H9 (cell line): ENCODE measurements at regions not wholly inside any gene's neighbourhood (a gene's known extent, or its start where the extent isn't known, plus 50 kb on each side); places are given as distances from the start of the nearest gene placed in this dataset.

Source experiments
- DNase-seq: peaks from one replicate; pipeline ENCODE4 v3.0.0-alpha.2; 2017
- H2AFZ ChIP-seq: one replicate; pipeline ENCODE4 v1.6.1; 2013; ENCODE audit warnings: mild to moderate bottlenecking, low read length, control low read depth, moderate library complexity
- H2AK5ac ChIP-seq: 2 replicates; pipeline ENCODE4 v1.6.1; 2013; ENCODE audit warnings: low read length, control low read depth, mixed read lengths; ENCODE audit not compliant: insufficient read length
- H2BK120ac ChIP-seq: one replicate; pipeline ENCODE4 v1.6.1; 2013; ENCODE audit warnings: low read depth, mild to moderate bottlenecking, low read length, control low read depth, inconsistent platforms; ENCODE audit not compliant: poor library complexity, severe bottlenecking
- H2BK12ac ChIP-seq: 2 replicates; pipeline ENCODE4 v1.6.1; 2013; ENCODE audit warnings: low read length, control low read depth, mixed read lengths, low read depth; ENCODE audit not compliant: insufficient read length
- H2BK15ac ChIP-seq: 2 replicates; pipeline ENCODE4 v1.6.1; 2013; ENCODE audit warnings: low read depth, low read length, control low read depth
- H2BK20ac ChIP-seq: one replicate; pipeline ENCODE4 v1.6.1; 2013; ENCODE audit warnings: low read depth, mild to moderate bottlenecking, low read length, control low read depth, inconsistent platforms; ENCODE audit not compliant: poor library complexity, severe bottlenecking
- H2BK5ac ChIP-seq: 2 replicates; pipeline ENCODE4 v1.6.1; 2013; ENCODE audit warnings: low read length, control low read depth, mixed read lengths; ENCODE audit not compliant: insufficient read length
- H3K14ac ChIP-seq: 2 replicates; pipeline ENCODE4 v1.6.1; 2013; ENCODE audit warnings: low read length, control low read depth; ENCODE audit not compliant: insufficient read depth
- H3K18ac ChIP-seq: 2 replicates; pipeline ENCODE4 v1.6.1; 2013; ENCODE audit warnings: low read depth, mild to moderate bottlenecking, mixed read lengths, low read length, control low read depth; ENCODE audit not compliant: insufficient read length
- H3K23ac ChIP-seq: 2 replicates; pipeline ENCODE4 v1.6.1; 2013; ENCODE audit warnings: low read length, control low read depth, mixed read lengths, low read depth; ENCODE audit not compliant: insufficient read length
- H3K23me2 ChIP-seq: 2 replicates; pipeline ENCODE4 v1.6.1; 2013; ENCODE audit warnings: low read depth, mild to moderate bottlenecking, mixed read lengths, low read length, control low read depth; ENCODE audit not compliant: insufficient read length, poor library complexity, severe bottlenecking
- H3K27ac ChIP-seq: 2 replicates; pipeline ENCODE4 v1.5.1; 2013; ENCODE audit warnings: low read length, control low read depth, mixed read lengths, low read depth; ENCODE audit not compliant: insufficient read length
- H3K27me3 ChIP-seq: 2 replicates; pipeline ENCODE4 v1.6.1; 2013; ENCODE audit warnings: low read length, control low read depth, inconsistent platforms; ENCODE audit not compliant: insufficient read depth
- H3K4ac ChIP-seq: 2 replicates; pipeline ENCODE4 v1.6.1; 2013; ENCODE audit warnings: low read depth, mild to moderate bottlenecking, control low read depth, inconsistent platforms, low read length, moderate library complexity
- H3K4me1 ChIP-seq: 2 replicates; pipeline ENCODE4 v1.6.1; 2013; ENCODE audit warnings: low read length, control low read depth, inconsistent platforms; ENCODE audit not compliant: insufficient read depth
- H3K4me2 ChIP-seq: 2 replicates; pipeline ENCODE4 v1.6.1; 2013; ENCODE audit warnings: low read length, control low read depth, mixed read lengths; ENCODE audit not compliant: insufficient read length, insufficient read depth
- H3K56ac ChIP-seq: 2 replicates; pipeline ENCODE4 v1.6.1; 2013; ENCODE audit warnings: low read depth, mild to moderate bottlenecking, mixed read lengths, low read length, control low read depth; ENCODE audit not compliant: insufficient read length
- H3K79me1 ChIP-seq: 2 replicates; pipeline ENCODE4 v1.6.1; 2013; ENCODE audit warnings: low read depth, mild to moderate bottlenecking, moderate library complexity, low read length, control low read depth, inconsistent platforms; ENCODE audit not compliant: insufficient read depth, poor library complexity, severe bottlenecking
- H3K79me2 ChIP-seq: 2 replicates; pipeline ENCODE4 v1.6.1; 2013; ENCODE audit warnings: low read length, control low read depth, inconsistent platforms; ENCODE audit not compliant: insufficient read depth
- H3K9ac ChIP-seq: 2 replicates; pipeline ENCODE4 v1.6.1; 2013; ENCODE audit warnings: low read length, control low read depth, mixed read lengths; ENCODE audit not compliant: insufficient read length; ENCODE audit errors: extremely low read depth
- H3K9me3 ChIP-seq: one replicate; pipeline ENCODE4 v1.6.1; 2013; ENCODE audit warnings: low read depth, low read length, inconsistent platforms; ENCODE audit not compliant: control insufficient read depth
- H3T11ph ChIP-seq: one replicate; pipeline ENCODE4 v1.6.1; 2013; ENCODE audit warnings: mild to moderate bottlenecking, low read length, control low read depth, inconsistent platforms
- H4K20me1 ChIP-seq: one replicate; pipeline ENCODE4 v1.6.1; 2013; ENCODE audit not compliant: control insufficient read depth, insufficient read length, insufficient read depth
- H4K5ac ChIP-seq: 2 replicates; pipeline ENCODE4 v1.6.1; 2013; ENCODE audit warnings: low read depth, mild to moderate bottlenecking, mixed read lengths, low read length, control low read depth; ENCODE audit not compliant: insufficient read length
- H4K8ac ChIP-seq: replicated peaks from 2 replicates; pipeline ENCODE4 v1.6.1; 2013; ENCODE audit warnings: low read length, control low read depth, mixed read lengths, low read depth; ENCODE audit not compliant: insufficient read length
- H4K91ac ChIP-seq: 2 replicates; pipeline ENCODE4 v1.6.1; 2013; ENCODE audit warnings: low read depth, mild to moderate bottlenecking, moderate library complexity, mixed read lengths, low read length, control low read depth; ENCODE audit not compliant: insufficient read length
- H3K27ac Mint-ChIP-seq, 3 experiments: 2 replicates in 2 of 3; 3 replicates in 1 of 3; pipeline ENCODE4 v1.8.0; 2020 to 2021; ENCODE audit warnings: mixed read lengths in 3 of 3, mild to moderate bottlenecking in 1 of 3, moderate library complexity in 1 of 3
- H3K27me3 Mint-ChIP-seq: 2 replicates; pipeline ENCODE4 v1.8.0; 2021; ENCODE audit warnings: low read depth, mild to moderate bottlenecking, moderate library complexity, mixed read lengths
- H3K36me3 Mint-ChIP-seq, 3 experiments: 2 replicates in 2 of 3; 3 replicates in 1 of 3; pipeline ENCODE4 v1.8.0; 2020 to 2021; ENCODE audit warnings: low read depth in 3 of 3, mixed read lengths in 3 of 3; ENCODE audit not compliant: insufficient read depth in 1 of 3
- H3K4me1 Mint-ChIP-seq, 2 experiments: 2 replicates each; pipeline ENCODE4 v1.8.0; 2020; ENCODE audit warnings: mixed read lengths in 2 of 2
- H3K4me3 Mint-ChIP-seq, 2 experiments: 2 replicates in 1 of 2; 3 replicates in 1 of 2; pipeline ENCODE4 v1.8.0; 2020 to 2021; ENCODE audit warnings: mild to moderate bottlenecking in 2 of 2, mixed read lengths in 2 of 2, moderate library complexity in 1 of 2
- H3K9me3 Mint-ChIP-seq, 2 experiments: 2 replicates in 1 of 2; 3 replicates in 1 of 2; pipeline ENCODE4 v1.8.0; 2020; ENCODE audit warnings: mild to moderate bottlenecking in 2 of 2, mixed read lengths in 2 of 2, moderate library complexity in 1 of 2
- WGBS: extraction: QIAGEN DNeasy Blood & Tissue Kit; methylation state at CpG from one replicate; pipeline ENCODE4 v1.1.7; 2013; ENCODE audit warnings: missing lambda C conversion rate, low lambda C conversion rate, mixed read lengths; ENCODE audit not compliant: insufficient read length; ENCODE audit errors: extremely low coverage; 5-methylcytosine and 5-hydroxymethylcytosine counted together
- TF ChIP-seq, protein P1 (sequence below): fragments of 200-600 bp; sonication (generic); conservative IDR thresholded peaks from 3 replicates; pipeline ENCODE4 v1.8.0; 2021; ENCODE audit warnings: antibody characterized with exemption, mild to moderate bottlenecking

DNA sequence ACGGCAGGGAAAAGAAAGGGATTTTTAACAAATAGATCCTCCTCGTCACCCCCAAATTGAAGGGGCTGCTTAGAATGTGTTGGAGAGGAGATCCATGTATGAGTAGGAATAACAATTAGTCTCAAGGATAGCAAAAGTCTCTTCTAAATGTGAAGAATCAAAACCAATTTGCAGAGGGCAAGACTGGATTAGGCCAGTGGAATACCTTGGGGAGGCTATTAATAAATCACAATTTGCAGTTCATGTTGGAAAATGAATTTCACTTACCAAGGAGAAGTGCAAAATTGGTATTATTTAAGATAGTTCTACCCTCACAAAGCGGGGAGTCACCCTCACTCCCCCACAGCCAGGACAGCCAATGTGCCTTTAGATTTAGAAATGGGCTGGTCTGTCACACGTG is 299.8 kb upstream of the SLC30A5 start:
- TF ChIP-seq, protein P1, sequence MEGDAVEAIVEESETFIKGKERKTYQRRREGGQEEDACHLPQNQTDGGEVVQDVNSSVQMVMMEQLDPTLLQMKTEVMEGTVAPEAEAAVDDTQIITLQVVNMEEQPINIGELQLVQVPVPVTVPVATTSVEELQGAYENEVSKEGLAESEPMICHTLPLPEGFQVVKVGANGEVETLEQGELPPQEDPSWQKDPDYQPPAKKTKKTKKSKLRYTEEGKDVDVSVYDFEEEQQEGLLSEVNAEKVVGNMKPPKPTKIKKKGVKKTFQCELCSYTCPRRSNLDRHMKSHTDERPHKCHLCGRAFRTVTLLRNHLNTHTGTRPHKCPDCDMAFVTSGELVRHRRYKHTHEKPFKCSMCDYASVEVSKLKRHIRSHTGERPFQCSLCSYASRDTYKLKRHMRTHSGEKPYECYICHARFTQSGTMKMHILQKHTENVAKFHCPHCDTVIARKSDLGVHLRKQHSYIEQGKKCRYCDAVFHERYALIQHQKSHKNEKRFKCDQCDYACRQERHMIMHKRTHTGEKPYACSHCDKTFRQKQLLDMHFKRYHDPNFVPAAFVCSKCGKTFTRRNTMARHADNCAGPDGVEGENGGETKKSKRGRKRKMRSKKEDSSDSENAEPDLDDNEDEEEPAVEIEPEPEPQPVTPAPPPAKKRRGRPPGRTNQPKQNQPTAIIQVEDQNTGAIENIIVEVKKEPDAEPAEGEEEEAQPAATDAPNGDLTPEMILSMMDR, result no peak
- Histone ChIP-seq H4K91ac (no peak overlapping the region), H2AFZ (no peak overlapping the region), H3K4me2 (no peak overlapping the region), H3K18ac (no peak overlapping the region), H3K4me1 (peaks cover 3% of the 10 kb centered on the region; the same call in 1 of the 2 replicates), H3K23me2 (no peaks in the 10 kb centered on the region), H3K4ac (no peak overlapping the region), H3K14ac (no peak overlapping the region), H3K27ac (no peak overlapping the region), H3K9ac (no peak overlapping the region), H2BK15ac (no peak overlapping the region), H3T11ph (no peak overlapping the region), H3K79me2 (no peaks in the 10 kb centered on the region), H2BK120ac (no peak overlapping the region), H4K5ac (no peak overlapping the region), H3K23ac (no peak overlapping the region), H2BK5ac (no peak overlapping the region), H3K56ac (no peak overlapping the region), H3K79me1 (no peaks in the 10 kb centered on the region), H4K20me1 (no peaks in the 10 kb centered on the region), H4K8ac (no peak overlapping the region), H3K9me3 (no peaks in the 10 kb centered on the region), H3K27me3 (peaks cover 6% of the 10 kb centered on the region; the same call in 1 of the 2 replicates), H2BK20ac (no peak overlapping the region), H2BK12ac (no peak overlapping the region), H2AK5ac (no peak overlapping the region)
- WGBS, result no CpG with 5 or more reads among the region's 4 CpGs
- no peak overlapping the region for H3K4me3 Mint-ChIP-seq
- peaks cover 0 to 10% (median 4%) of the 10 kb centered on the region in 3 experiments; a peak in 3 of 7 replicates for H3K36me3 Mint-ChIP-seq
- peaks cover 28% of the 10 kb centered on the region for H3K27me3 Mint-ChIP-seq
- peaks cover 0 to 6% of the 10 kb centered on the region in 2 experiments; a peak in 2 of 5 replicates for H3K9me3 Mint-ChIP-seq
- no peak for DNase-seq
- no peak overlapping the region for H3K27ac Mint-ChIP-seq
- H3K4me1 Mint-ChIP-seq, result peaks cover 19 to 21% of the 10 kb centered on the region in 2 experiments
